Stimulated activated CD4-positive, alpha-beta T cell treated with anti-CD3 and anti-CD28 coated beads, TNF-alpha, amount 100 ng/mL, for 48 hours (primary cell): ENCODE measurements at regions not wholly inside any gene's neighbourhood (a gene's known extent, or its start where the extent isn't known, plus 50 kb on each side); places are given as distances from the start of the nearest gene placed in this dataset.
"Not testable (repeated sequence)": the region's sequence is repeated elsewhere in the genome, so short reads cannot be mapped to it uniquely, and the experiment has no call there.

Experiments
- DNase-seq, 3 donors: peaks; one replicate each; pipeline ENCODE4 v3.0.0-alpha.2; 2020; ENCODE audit warnings: low read depth in 3 of 3

DNA sequence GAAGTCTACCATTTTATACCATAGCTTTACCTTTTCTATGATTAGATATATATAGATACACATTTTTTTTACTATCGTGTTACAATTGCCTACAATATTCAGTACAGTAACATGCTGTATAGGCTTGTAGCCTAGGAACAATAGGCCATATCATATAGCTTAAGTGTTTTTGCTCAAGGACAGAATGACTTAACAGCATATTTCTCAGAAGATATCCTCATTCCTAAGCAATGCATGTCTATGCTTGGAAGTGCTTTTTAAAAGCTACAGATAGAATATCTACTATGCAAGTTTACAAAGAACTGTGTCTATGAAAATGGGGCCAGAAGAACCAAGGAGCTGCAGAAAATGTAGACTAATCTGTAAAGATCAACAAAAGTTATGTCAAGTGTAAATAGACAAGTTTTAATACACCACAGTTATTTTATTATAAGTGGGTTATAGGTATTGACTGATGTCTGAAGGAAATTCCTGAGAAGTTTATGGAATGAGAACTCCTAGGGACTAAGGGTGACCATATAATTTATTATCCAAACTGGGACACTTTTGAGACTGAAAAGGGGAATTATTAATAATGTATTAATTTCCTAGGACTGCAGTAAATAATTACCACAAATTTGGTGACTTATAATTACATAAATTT is 138.7 kb upstream of the TGFBR2 start:
- no peak for DNase-seq

GRCh38 chr3:30469133-30469532 is 137.3 kb upstream of the TGFBR2 start:
- no peak for DNase-seq

DNA sequence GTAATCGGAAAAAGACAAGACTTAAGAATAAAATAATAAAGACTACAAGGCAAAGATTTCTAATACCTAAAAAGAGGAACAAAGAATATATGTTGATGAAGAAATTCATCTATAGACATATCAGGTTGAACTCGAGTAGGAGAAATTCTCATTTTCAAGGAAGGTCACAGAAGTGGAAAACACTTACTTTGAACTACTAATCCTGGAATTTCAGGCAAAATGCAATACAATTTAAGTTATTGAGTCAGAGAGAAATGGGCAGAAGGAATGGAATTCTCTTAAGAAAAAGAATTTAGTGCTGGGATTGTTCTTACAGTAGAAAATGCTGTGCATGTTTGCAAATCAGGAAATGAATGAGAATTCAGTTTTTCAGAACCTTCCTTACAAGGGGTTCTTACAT is 135.9 kb upstream of the TGFBR2 start:
- DNase-seq, result no peak

DNA sequence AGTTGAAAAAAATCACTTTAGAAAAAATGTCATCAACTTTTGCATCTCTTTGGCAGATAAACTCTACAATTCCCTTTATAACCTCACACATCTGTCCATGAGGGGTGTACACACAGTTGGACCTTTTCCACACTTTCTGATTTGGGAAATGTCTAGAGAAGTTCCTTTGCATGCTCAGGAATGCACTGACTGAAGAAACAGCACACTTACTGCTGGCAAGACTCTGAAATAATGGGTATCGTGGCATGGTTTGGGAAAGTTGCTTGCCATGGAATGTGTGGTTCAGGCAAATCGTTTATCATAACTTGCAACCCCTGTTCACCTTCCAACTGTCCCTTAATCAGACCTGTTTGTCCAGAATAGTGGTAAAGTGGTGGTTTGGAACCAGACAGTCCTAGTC is 135.3 kb upstream of the TGFBR2 start:
- DNase-seq, result no peak

- no peak for DNase-seq
Measured at GRCh38 chr3:30471796-30472489, 134.5 kb upstream of the TGFBR2 start.

DNA sequence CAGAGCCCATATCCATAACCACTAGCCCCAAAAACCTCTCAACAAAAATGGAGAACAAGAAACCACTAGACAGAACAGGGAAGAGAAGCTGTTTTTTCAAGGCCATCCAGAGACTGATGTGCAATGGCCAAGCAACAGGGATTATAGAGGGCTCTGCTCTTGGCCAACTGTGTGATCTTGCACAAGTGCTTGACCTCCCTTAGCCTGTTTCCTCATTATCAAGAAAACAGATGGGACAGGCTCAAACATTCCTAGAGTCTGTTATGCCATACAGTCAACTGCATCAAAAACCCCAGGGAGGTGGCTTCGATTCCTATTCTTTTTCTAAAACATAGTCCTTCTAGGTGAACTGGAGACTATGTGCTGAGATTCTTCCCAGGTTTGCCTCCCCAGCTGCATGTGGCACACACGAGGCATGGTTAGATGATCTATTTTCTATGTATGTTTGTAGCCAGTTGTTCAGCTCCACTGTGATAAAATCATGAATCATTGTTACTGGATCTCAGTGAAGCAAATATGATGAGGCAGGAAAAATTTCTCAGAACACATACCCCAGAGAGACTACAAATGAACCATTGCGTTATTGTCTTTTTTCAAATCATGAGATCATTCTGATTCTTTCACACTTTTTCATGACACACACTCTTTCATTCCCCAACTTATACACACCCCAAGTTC is 132.9 kb upstream of the TGFBR2 start:
- no peak for DNase-seq

DNA sequence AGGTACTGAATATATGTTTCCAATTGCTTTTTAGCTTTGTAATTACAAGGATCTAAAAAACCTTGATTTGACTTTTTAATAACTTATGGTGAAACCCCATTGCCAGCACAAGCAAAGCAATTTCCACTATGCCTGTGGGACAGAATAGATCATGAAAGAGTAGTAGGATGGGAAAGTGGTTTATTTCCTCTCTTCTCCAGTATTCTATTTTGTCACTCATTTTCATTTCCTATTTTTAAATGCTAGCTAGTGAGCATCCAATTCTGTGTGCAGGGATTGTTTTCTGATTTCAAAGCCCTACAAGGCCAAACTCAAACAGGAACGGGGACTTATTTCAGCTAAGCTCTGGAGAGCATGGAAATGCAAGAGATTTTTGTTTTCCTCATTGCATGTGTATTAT is 132.0 kb upstream of the TGFBR2 start:
- DNase-seq, result no peak

- no peak for DNase-seq
Measured at GRCh38 chr3:30475038-30475808, 131.2 kb upstream of the TGFBR2 start.

DNA sequence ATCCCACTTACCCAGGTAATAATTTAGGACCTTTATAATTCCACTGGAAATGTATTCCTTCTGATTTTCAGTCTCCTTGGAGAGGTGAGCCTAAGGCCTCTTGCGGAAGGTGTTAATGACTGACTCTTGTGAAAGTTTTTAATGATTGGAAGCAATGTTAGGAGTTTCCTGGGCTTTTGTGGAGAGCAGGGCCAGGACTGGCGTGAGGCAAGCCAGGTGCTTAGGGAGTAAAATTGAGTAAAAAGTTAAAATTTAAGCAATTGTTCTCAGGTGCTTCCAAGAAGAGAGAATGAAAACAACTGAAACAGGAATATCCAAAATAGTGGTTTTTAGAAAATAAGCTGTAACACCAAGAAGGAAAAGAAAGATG is 130.6 kb upstream of the TGFBR2 start:
- no peak for DNase-seq

- DNase-seq, result no peak
Measured at GRCh38 chr3:30476368-30477084, 129.9 kb upstream of the TGFBR2 start.

DNA sequence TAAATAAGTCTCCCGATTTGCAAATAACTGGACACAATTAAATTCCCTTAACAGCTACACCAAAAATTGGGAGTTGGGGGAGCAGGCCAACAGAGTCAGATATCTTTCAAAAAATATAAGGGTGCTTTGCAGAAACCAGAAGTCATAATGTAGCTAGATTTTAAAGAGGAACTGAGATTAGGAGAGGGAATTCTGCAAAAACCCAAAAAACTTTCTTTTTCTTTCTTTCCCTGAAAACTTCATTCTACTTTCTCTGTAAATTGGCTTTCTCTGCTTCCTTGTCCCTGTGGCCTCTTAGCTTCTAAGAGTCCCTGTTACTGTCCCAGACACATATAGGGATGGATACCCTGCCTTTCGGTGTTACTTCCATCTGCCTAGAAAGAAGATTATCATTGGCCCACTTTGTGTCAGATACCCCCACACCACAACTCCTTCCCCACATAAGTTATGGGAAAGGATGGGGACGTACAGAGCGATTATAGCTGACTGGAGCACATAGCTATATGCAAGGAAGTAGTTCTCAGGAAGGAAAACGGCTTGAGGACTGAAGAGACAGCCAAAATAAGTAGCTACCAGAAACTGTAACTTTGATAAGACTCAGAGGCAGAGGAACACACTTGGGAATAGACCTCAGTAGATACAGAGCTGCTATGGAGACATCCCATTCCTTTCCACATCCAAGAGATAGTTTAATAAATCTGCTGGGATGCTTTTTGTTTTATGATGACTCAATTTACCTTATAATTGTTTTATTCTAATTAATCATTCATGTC is 129.1 kb upstream of the TGFBR2 start:
- DNase-seq, result no peak

- not testable (repeated sequence) for DNase-seq
Measured at GRCh38 chr3:30479737-30480136, 126.7 kb upstream of the TGFBR2 start.

- DNase-seq, result not testable (repeated sequence)
Measured at GRCh38 chr3:30480156-30480555, 126.2 kb upstream of the TGFBR2 start.

GRCh38 chr3:30480587-30480986 is 125.8 kb upstream of the TGFBR2 start:
- DNase-seq, result no peak

DNA sequence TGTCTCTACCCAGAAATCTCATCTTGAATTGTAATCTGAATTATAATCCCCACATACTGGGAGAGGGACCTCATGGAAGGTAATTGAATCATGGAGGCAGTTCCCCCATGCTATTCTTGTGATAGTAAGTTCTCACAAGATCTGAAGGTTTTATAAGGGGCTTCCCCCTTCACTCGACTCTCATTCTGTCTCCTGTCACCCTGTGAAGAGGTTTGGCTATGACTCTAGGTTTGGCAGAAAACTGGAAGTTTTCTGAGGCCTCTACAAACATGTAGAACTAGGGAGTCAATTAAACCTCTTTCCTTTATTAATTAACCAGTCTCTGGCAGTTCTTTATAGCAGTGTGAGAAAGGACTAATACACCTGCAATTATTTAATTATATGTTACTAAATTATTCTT is 125.2 kb upstream of the TGFBR2 start:
- no peak for DNase-seq

GRCh38 chr3:30484229-30484628 is 122.2 kb upstream of the TGFBR2 start:
- DNase-seq, result not testable (repeated sequence)

DNA sequence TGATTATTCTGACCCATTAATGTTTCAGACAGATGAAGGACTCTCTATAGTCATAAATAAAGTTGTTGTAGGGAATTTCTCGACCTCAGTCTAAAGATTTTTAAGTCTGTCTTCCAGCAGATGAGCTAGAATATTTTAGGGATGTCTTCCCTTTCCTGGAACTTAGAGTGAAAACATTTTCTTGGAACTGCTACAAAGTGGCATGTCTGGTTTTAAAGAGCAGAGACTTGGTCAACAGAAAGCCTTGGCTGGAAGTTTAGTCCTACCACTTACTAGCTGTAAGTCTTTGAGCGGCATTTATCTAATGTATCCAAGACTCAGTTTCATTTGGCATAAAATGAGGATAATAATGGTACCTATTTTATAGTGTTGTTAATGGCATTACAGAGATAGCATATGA is 120.0 kb upstream of the TGFBR2 start:
- DNase-seq, result no peak

DNA sequence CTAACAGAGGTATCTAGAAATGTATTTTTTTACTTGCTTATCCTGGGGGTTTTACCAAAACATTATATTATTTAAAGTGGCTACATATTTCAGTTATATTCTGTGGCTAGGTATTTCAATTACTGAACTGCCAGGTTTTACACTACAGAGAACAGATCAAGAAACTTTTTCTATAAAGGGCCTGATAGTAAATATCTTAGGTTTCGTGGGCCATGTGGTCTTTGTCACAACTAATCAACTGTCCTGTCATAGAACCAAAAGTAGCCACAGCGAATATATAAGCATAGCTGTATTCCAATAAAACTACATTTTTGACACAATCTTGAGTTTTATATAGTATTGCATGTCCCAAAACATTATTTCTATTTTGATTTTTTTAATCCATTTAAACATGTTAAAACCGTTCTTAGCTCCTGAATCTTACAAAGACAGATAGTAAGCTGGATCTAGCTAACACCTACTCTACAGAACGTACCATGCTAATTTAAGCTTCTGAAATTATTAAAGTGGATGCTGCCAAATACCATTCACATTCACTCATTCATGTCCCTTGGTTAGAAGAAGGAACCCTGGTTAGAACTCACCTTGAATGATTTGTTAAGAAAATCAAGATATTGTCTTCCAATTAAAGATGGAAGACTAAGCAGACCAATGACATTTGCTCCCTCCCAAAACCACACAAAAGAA is 118.2 kb upstream of the TGFBR2 start:
- no peak for DNase-seq

- no peak for DNase-seq
Measured at GRCh38 chr3:30492322-30493192, 113.8 kb upstream of the TGFBR2 start.
